ENCODE measurements at regions not wholly inside any gene's neighbourhood (a gene's known extent, or its start where the extent isn't known, plus 50 kb on each side); places are given as distances from the start of the nearest gene placed in this dataset.

DNA sequence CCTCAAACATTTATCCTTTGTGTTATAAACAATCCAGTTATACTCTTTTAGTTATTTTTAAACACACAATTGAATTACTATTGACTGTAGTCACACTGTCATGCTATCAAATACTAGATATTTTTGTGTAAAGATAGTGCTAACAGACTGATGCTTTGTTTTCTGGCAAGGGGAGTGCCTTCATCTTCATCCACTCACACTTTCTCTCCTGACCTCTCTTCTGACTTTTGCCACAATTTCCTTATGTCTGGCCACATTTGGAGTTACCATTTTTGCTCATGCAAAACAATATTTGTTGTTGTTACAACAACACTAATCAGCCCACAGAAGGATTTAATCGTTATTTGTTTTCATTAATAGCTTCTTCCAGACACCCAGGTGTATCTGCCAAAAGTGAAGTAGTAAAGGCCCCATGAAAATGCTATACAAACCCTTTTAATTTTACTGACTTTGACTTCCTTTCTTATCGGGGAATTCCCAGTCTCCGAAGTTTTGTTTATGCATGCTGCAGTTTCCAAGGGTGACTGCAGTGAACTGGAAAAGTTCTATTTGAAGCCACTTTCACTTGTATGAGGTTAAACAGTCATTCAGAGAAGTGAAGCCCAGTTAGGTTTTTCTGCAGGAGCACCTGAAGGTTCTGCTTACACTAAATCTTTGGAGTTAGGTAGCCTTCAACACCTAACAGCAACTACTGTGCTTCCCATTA, 66.1 kb upstream of the FRY start:
- no peak for TF ChIP-seq CTCF (IDR thresholded peaks at IDR 0.05)
- Histone ChIP-seq H3K9me3 (ENCODE audit: control extremely low read depth in 1 of 3, control insufficient read depth in 2 of 3, insufficient read depth in 1 of 3, low read length in 2 of 3) (peaks cover 0 to 6% (median 3%) of the 10 kb centered on the region in 3 donors), H3K9ac (ENCODE audit: low read length) (peak overlapping the region; percentile 34), H3K27ac (ENCODE audit: low read length in 2 of 2) (peak overlapping the region; percentile 86 to 99), H3K4me2 (replicated peaks; ENCODE audit: low read depth, low read length, poor library complexity, severe bottlenecking) (peak overlapping the region; percentile 50), H3K36me3 (replicated peaks in 1 of 2; ENCODE audit: control extremely low read depth in 1 of 2, control insufficient read depth in 1 of 2, extremely low read depth in 1 of 2, insufficient read depth in 2 of 2, low read length in 1 of 2) (no peaks in the 10 kb centered on the region), H3K27me3 (replicated peaks in 1 of 4; ENCODE audit: control extremely low read depth in 1 of 4, control insufficient read depth in 3 of 4, insufficient read depth in 4 of 4, low read length in 3 of 4) (no peaks in the 10 kb centered on the region), H3K4me3 (ENCODE audit: control extremely low read depth in 1 of 5, extremely low read depth in 1 of 5, insufficient read depth in 1 of 5, low read depth in 2 of 5, low read length in 4 of 5) (peak overlapping the region in 2 of 5 experiments; percentile 5 to 6), H4K20me1 (ENCODE audit: control insufficient read depth, insufficient read depth, low read length, poor library complexity, severe bottlenecking) (no peaks in the 10 kb centered on the region), H3K4me1 (ENCODE audit: control insufficient read depth in 2 of 2, insufficient read depth in 2 of 2, low read length in 2 of 2) (peaks cover 28 to 30% of the 10 kb centered on the region in 2 donors), H3K79me2 (ENCODE audit: control insufficient read depth, insufficient read depth, low read length) (no peaks in the 10 kb centered on the region), H2AFZ (ENCODE audit: insufficient read depth, low read depth, low read length, poor library complexity, severe bottlenecking) (no peak overlapping the region)
- Mint-ChIP-seq H3K4me1 (peaks cover 31% of the 10 kb centered on the region), H3K27me3 (no peaks in the 10 kb centered on the region), H3K4me3 (peak overlapping the region; percentile 52), H3K27ac (peak overlapping the region; percentile 86), H3K9me3 (ENCODE audit: insufficient read depth) (peaks cover 3% of the 10 kb centered on the region)
- ChIA-PET POLR2A (no interaction called here), CTCF (interaction anchor here (1.4 kb wide), 1 partner anchor 56 kb away, joined by 5 read pairs; no protein-coding TSS in a partner anchor)
- peak; percentile 87 for ATAC-seq (ENCODE audit: low read depth)
- intact Hi-C loops (cut with micrococcal nuclease) = loop anchor here (1.0 to 10.0 kb wide), 4 partner anchors 14 to 463 kb away; partner anchors contain the start of genes FRY and N4BP2L1
- 60% methylated on average over 2 of the region's 3 CpGs for WGBS (ENCODE audit: insufficient coverage)
- peak; percentile 88 for DNase-seq

GRCh38 chr13:31967155-31967554, 64.4 kb upstream of the FRY start:
- ATAC-seq (ENCODE audit: low read depth) = no peak
- no CpG with 5 or more reads among the region's 1 CpG for WGBS (ENCODE audit: insufficient coverage)

More at GRCh38 chr13:31967155-31967554, 64.4 kb upstream of the FRY start:
- Histone ChIP-seq H3K79me2 (ENCODE audit: control insufficient read depth, insufficient read depth, low read length) (no peaks in the 10 kb centered on the region), H3K9me3 (ENCODE audit: control extremely low read depth in 1 of 3, control insufficient read depth in 2 of 3, insufficient read depth in 1 of 3, low read length in 2 of 3) (peaks cover 1 to 6% (median 3%) of the 10 kb centered on the region in 3 donors), H3K4me2 (replicated peaks; ENCODE audit: low read depth, low read length, poor library complexity, severe bottlenecking) (no peak overlapping the region), H4K20me1 (ENCODE audit: control insufficient read depth, insufficient read depth, low read length, poor library complexity, severe bottlenecking) (no peaks in the 10 kb centered on the region), H3K4me3 (ENCODE audit: control extremely low read depth in 1 of 5, extremely low read depth in 1 of 5, insufficient read depth in 1 of 5, low read depth in 2 of 5, low read length in 4 of 5) (no peak overlapping the region), H3K9ac (ENCODE audit: low read length) (no peak overlapping the region), H3K27me3 (replicated peaks in 1 of 4; ENCODE audit: control extremely low read depth in 1 of 4, control insufficient read depth in 3 of 4, insufficient read depth in 4 of 4, low read length in 3 of 4) (no peaks in the 10 kb centered on the region), H3K36me3 (replicated peaks in 1 of 2; ENCODE audit: control extremely low read depth in 1 of 2, control insufficient read depth in 1 of 2, extremely low read depth in 1 of 2, insufficient read depth in 2 of 2, low read length in 1 of 2) (no peaks in the 10 kb centered on the region), H3K4me1 (ENCODE audit: control insufficient read depth in 2 of 2, insufficient read depth in 2 of 2, low read length in 2 of 2) (peaks cover 28 to 30% of the 10 kb centered on the region in 2 donors), H3K27ac (ENCODE audit: low read length in 2 of 2) (peak overlapping the region in 1 of 2 donors; percentile 99), H2AFZ (ENCODE audit: insufficient read depth, low read depth, low read length, poor library complexity, severe bottlenecking) (no peak overlapping the region)
- no peak overlapping the region for H3K27ac Mint-ChIP-seq
- H3K4me1 Mint-ChIP-seq = peaks cover 31% of the 10 kb centered on the region
- peaks cover 3% of the 10 kb centered on the region for H3K9me3 Mint-ChIP-seq (ENCODE audit: insufficient read depth)
- POLR2A ChIA-PET = interaction anchor here (0.5 to 0.7 kb wide), 2 partner anchors 48 to 74 kb away, joined by 7 to 9 read pairs; no protein-coding TSS in a partner anchor
- intact Hi-C loops (cut with micrococcal nuclease) = loop anchor here (10.0 kb wide), 2 partner anchors 52 to 68 kb away; partner anchors contain the start of gene FRY
- TF ChIP-seq EZH2 (IDR thresholded peaks at IDR 0.05; ENCODE audit: borderline replicate concordance, insufficient read depth, low read depth, low read length, poor library complexity, severe bottlenecking) (no peak), CTCF (IDR thresholded peaks at IDR 0.05) (no peak)
- H3K4me3 Mint-ChIP-seq = no peak overlapping the region
- no peak for DNase-seq
- CTCF ChIA-PET = interaction anchor here (2.5 kb wide), 1 partner anchor 57 kb away, joined by 13 read pairs; no protein-coding TSS in a partner anchor
- H3K27me3 Mint-ChIP-seq = no peaks in the 10 kb centered on the region

All from B cell (primary cell).